ENCODE measurements at regions not wholly inside any gene's neighbourhood (a gene's known extent, or its start where the extent isn't known, plus 50 kb on each side); places are given as distances from the start of the nearest gene placed in this dataset.

GRCh38 chr7:22052674-22053365 lies 107.1 kb upstream of the CDCA7L start:
- ATAC-seq (ENCODE audit: insufficient read depth, low FRiP score) = no peak

GRCh38 chr7:22051886-22052673 lies 106.4 kb upstream of the CDCA7L start:
- H3K9ac ChIP-seq (ENCODE audit: insufficient read depth in 1 of 2, low read length in 2 of 2) = no peak overlapping the region
- DNase-seq (no peak), ATAC-seq (ENCODE audit: insufficient read depth, low FRiP score) (no peak)
- no peaks in the 10 kb centered on the region for H3K9me3 ChIP-seq (ENCODE audit: control insufficient read depth in 4 of 4, insufficient read depth in 3 of 4, low read length in 3 of 4)
- no peak overlapping the region for H3K27ac ChIP-seq (ENCODE audit: low read depth in 1 of 2, low read length in 1 of 2)
- no peaks in the 10 kb centered on the region for H3K36me3 ChIP-seq (ENCODE audit: control insufficient read depth in 4 of 4, insufficient read depth in 4 of 4, low read length in 4 of 4)
- peaks cover 0 to 6% (median 0%) of the 10 kb centered on the region in 3 donors for H3K27me3 ChIP-seq (ENCODE audit: control insufficient read depth in 3 of 3, insufficient read depth in 3 of 3, low read length in 2 of 3)
- TF ChIP-seq, protein P1, sequence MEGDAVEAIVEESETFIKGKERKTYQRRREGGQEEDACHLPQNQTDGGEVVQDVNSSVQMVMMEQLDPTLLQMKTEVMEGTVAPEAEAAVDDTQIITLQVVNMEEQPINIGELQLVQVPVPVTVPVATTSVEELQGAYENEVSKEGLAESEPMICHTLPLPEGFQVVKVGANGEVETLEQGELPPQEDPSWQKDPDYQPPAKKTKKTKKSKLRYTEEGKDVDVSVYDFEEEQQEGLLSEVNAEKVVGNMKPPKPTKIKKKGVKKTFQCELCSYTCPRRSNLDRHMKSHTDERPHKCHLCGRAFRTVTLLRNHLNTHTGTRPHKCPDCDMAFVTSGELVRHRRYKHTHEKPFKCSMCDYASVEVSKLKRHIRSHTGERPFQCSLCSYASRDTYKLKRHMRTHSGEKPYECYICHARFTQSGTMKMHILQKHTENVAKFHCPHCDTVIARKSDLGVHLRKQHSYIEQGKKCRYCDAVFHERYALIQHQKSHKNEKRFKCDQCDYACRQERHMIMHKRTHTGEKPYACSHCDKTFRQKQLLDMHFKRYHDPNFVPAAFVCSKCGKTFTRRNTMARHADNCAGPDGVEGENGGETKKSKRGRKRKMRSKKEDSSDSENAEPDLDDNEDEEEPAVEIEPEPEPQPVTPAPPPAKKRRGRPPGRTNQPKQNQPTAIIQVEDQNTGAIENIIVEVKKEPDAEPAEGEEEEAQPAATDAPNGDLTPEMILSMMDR (IDR thresholded peaks at IDR 0.05; ENCODE audit: control extremely low read depth, extremely low read depth) = no peak
- H3K4me1 ChIP-seq (ENCODE audit: control insufficient read depth in 5 of 5, insufficient read depth in 5 of 5, low read length in 5 of 5) = no peaks in the 10 kb centered on the region
- H3K4me3 ChIP-seq = no peak overlapping the region
- WGBS, 2 donors = 69 to 81% methylated on average over 14 of the region's 14 CpGs

More at GRCh38 chr7:22052674-22053365, 107.1 kb upstream of the CDCA7L start:
- DNase-seq = no peak
- Histone ChIP-seq H3K4me3 (no peak overlapping the region), H3K36me3 (ENCODE audit: control insufficient read depth in 4 of 4, insufficient read depth in 4 of 4, low read length in 4 of 4) (no peaks in the 10 kb centered on the region), H3K9ac (ENCODE audit: insufficient read depth in 1 of 2, low read length in 2 of 2) (no peak overlapping the region), H3K27ac (ENCODE audit: low read depth in 1 of 2, low read length in 1 of 2) (no peak overlapping the region), H3K27me3 (ENCODE audit: control insufficient read depth in 3 of 3, insufficient read depth in 3 of 3, low read length in 2 of 3) (peaks cover 0 to 7% (median 0%) of the 10 kb centered on the region in 3 donors), H3K4me1 (ENCODE audit: control insufficient read depth in 5 of 5, insufficient read depth in 5 of 5, low read length in 5 of 5) (no peaks in the 10 kb centered on the region), H3K9me3 (ENCODE audit: control insufficient read depth in 4 of 4, insufficient read depth in 3 of 4, low read length in 3 of 4) (no peaks in the 10 kb centered on the region)
- TF ChIP-seq, protein P1 (IDR thresholded peaks at IDR 0.05; ENCODE audit: control extremely low read depth, extremely low read depth) = no peak
- WGBS, 2 donors = 85 to 96% methylated on average over 9 of the region's 9 CpGs

GRCh38 chr7:22049766-22050500 lies 104.2 kb upstream of the CDCA7L start:
- 91 to 95% methylated on average over 17 of the region's 17 CpGs for WGBS, 2 donors
- Histone ChIP-seq H3K4me1 (ENCODE audit: control insufficient read depth in 5 of 5, insufficient read depth in 5 of 5, low read length in 5 of 5) (no peaks in the 10 kb centered on the region), H3K9ac (ENCODE audit: insufficient read depth in 1 of 2, low read length in 2 of 2) (no peak overlapping the region), H3K9me3 (ENCODE audit: control insufficient read depth in 4 of 4, insufficient read depth in 3 of 4, low read length in 3 of 4) (peaks cover 0 to 2% (median 0%) of the 10 kb centered on the region in 4 donors), H3K27ac (ENCODE audit: low read depth in 1 of 2, low read length in 1 of 2) (no peak overlapping the region), H3K27me3 (ENCODE audit: control insufficient read depth in 3 of 3, insufficient read depth in 3 of 3, low read length in 2 of 3) (peaks cover 0 to 3% (median 0%) of the 10 kb centered on the region in 3 donors), H3K36me3 (ENCODE audit: control insufficient read depth in 4 of 4, insufficient read depth in 4 of 4, low read length in 4 of 4) (no peaks in the 10 kb centered on the region), H3K4me3 (no peak overlapping the region)
- TF ChIP-seq, protein P1 (IDR thresholded peaks at IDR 0.05; ENCODE audit: control extremely low read depth, extremely low read depth) = no peak
- ATAC-seq (ENCODE audit: insufficient read depth, low FRiP score) (no peak), DNase-seq (no peak)

Data from lung (tissue), 11 donors.